ENCODE measurements at regions not wholly inside any gene's neighbourhood (a gene's known extent, or its start where the extent isn't known, plus 50 kb on each side); places are given as distances from the start of the nearest gene placed in this dataset.

DNA sequence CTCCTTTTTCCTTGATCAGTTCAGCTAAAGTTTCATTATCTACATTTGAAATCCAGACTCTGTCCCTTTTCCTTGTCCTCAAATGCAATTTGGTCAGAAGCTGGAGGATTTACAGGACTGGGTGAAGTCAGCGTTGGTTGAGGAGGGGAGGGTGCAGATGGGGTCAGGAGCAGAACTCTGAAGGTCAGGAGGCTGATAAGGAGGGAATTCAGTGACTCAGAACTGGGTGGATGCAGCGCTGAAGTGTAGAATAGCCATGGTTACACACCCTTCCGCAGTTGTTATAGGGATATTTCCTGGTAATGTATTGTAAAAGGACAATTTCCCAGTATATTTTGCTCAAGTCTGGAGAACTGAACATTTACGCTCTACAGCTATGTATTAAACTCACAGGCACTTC, 133.1 kb upstream of the FOXA2 start:
- H3K4me3 ChIP-seq = no peak overlapping the region
- ATAC-seq (peak; percentile 78 to 96 (median 90)), DNase-seq (peak in 3 of 5 donors; percentile 38 to 64 (median 38))
- no peak for TF ChIP-seq POLR2A (IDR thresholded peaks at IDR 0.05)
- TF ChIP-seq, protein P1, sequence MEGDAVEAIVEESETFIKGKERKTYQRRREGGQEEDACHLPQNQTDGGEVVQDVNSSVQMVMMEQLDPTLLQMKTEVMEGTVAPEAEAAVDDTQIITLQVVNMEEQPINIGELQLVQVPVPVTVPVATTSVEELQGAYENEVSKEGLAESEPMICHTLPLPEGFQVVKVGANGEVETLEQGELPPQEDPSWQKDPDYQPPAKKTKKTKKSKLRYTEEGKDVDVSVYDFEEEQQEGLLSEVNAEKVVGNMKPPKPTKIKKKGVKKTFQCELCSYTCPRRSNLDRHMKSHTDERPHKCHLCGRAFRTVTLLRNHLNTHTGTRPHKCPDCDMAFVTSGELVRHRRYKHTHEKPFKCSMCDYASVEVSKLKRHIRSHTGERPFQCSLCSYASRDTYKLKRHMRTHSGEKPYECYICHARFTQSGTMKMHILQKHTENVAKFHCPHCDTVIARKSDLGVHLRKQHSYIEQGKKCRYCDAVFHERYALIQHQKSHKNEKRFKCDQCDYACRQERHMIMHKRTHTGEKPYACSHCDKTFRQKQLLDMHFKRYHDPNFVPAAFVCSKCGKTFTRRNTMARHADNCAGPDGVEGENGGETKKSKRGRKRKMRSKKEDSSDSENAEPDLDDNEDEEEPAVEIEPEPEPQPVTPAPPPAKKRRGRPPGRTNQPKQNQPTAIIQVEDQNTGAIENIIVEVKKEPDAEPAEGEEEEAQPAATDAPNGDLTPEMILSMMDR (IDR thresholded peaks at IDR 0.05) = no peak
- H3K27me3 ChIP-seq = no peaks in the 10 kb centered on the region
- peaks cover 0 to 3% (median 0%) of the 10 kb centered on the region in 12 donors for H3K9me3 ChIP-seq
- 22 to 39% (median 34%) methylated on average over 4 of the region's 4 CpGs for WGBS, 4 donors
- intact Hi-C loops (cut with DNase I) = no loop called here
- peaks cover 0 to 43% (median 26%) of the 10 kb centered on the region in 12 donors for H3K4me1 ChIP-seq
- peak overlapping the region in 11 of 12 donors; percentile 11 to 78 (median 57) for H3K27ac ChIP-seq
- no peaks in the 10 kb centered on the region for H3K36me3 ChIP-seq

DNA sequence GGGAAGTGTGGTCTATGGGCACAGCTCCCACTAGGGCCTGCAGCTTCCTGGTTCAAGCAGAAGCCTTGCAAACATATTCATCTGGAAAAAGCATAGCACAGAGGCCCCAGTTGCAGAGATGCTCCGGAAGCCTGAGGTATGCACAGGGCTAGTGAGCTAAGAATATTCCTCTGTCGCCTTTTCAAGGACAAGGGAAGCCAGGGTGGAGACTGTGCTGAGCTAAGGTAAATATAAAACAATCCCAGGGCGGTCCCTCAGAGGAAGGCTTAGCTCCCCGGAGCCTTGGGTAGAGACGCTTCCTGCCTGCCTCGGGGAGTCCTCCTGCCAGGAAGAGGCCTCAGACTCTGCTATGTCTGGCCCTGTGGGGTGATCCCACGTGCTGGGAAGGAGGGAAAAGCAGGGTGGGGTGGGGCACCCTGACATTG, 134.8 kb upstream of the FOXA2 start:
- WGBS, 4 donors = 36 to 40% (median 38%) methylated on average over 7 of the region's 7 CpGs
- H3K27ac ChIP-seq = peak overlapping the region in 7 of 12 donors; percentile 24 to 78 (median 65)
- TF ChIP-seq, protein P1 (IDR thresholded peaks at IDR 0.05) = no peak
- no peak for TF ChIP-seq POLR2A (IDR thresholded peaks at IDR 0.05)
- peaks cover 0 to under 1% (median 0%) of the 10 kb centered on the region in 12 donors for H3K9me3 ChIP-seq
- no peak overlapping the region for H3K4me3 ChIP-seq
- H3K36me3 ChIP-seq = no peaks in the 10 kb centered on the region
- no peaks in the 10 kb centered on the region for H3K27me3 ChIP-seq
- ATAC-seq (peak; percentile 82 to 90 (median 85)), DNase-seq (peak in 3 of 5 donors; percentile 45 to 75 (median 68))
- intact Hi-C loops (cut with DNase I) = loop anchor here in 1 of 10 donors (2.0 kb wide), 1 partner anchor 330 kb away; the partner anchor contains the start of gene THBD
- H3K4me1 ChIP-seq = peaks cover 0 to 49% (median 29%) of the 10 kb centered on the region in 12 donors

DNA sequence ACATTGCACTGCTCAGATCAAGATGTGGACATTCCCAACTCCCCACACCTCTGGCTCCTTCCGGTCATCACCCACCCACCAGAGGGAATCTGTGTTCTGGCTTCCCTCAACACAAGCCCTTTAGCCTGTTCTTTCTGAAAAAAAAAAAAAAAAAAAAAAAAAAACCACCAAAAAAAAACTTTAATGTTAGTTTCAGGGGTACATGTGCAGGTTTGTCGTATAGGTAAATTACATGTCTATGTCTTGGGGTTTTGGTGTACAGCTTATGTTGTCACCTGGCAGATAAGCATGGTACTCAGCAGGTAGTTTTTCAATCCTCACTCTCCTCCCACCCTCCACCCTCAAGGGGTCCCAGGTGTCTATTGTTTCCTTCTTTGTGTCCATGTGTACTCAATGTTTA, 135.8 kb upstream of the FOXA2 start:
- no peak for ATAC-seq
- DNase-seq = no peak
- TF ChIP-seq, protein P1 (IDR thresholded peaks at IDR 0.05) = no peak
- no peak for TF ChIP-seq POLR2A (IDR thresholded peaks at IDR 0.05)
- no peaks in the 10 kb centered on the region for H3K27me3 ChIP-seq
- peak overlapping the region in 6 of 12 donors; percentile 12 to 78 (median 56) for H3K27ac ChIP-seq
- peaks cover 0 to 53% (median 29%) of the 10 kb centered on the region in 12 donors for H3K4me1 ChIP-seq
- no peaks in the 10 kb centered on the region for H3K36me3 ChIP-seq
- 84 to 90% (median 88%) methylated on average over 2 of the region's 2 CpGs for WGBS, 4 donors
- H3K4me3 ChIP-seq = no peak overlapping the region
- no peaks in the 10 kb centered on the region for H3K9me3 ChIP-seq
- intact Hi-C loops (cut with DNase I) = loop anchor here in 4 of 10 donors (5.0 to 10.0 kb wide), 3 partner anchors 142 to 625 kb away; no protein-coding TSS in a partner anchor

DNA sequence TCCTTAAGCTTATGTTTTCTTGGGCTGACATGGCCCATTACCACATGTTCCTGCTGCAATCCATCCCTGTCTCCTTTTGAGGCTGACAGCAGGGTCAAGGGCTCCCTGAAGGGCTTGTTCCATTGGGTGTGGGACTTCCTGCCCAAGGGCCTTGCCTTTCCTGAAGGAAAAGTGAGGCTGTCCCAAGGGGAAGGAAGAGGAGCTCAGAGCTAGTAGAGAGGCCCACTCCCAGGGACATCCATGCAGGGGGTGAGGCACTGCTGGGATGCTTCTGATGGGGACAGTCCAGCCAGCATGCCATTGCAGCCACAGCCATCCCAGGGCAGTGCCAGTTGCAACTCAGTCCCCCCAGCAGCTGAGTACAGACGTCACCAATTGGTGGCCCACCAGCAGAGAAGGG, 138.4 kb upstream of the FOXA2 start:
- DNase-seq (peak in 3 of 5 donors; percentile 22 to 46 (median 45)), ATAC-seq (peak; percentile 54 to 70 (median 62))
- no peak for TF ChIP-seq POLR2A (IDR thresholded peaks at IDR 0.05)
- TF ChIP-seq, protein P1 (IDR thresholded peaks at IDR 0.05) = no peak
- no peak overlapping the region for H3K4me3 ChIP-seq
- H3K9me3 ChIP-seq = no peaks in the 10 kb centered on the region
- H3K27ac ChIP-seq = peak overlapping the region in 3 of 12 donors; percentile 2 to 53 (median 24)
- intact Hi-C loops (cut with DNase I) = loop anchor here in 4 of 10 donors (5.0 to 10.0 kb wide), 3 partner anchors 139 to 622 kb away; no protein-coding TSS in a partner anchor
- WGBS, 4 donors = 40 to 53% (median 50%) methylated on average over 1 of the region's 1 CpG
- H3K4me1 ChIP-seq = peaks cover 0 to 33% (median 12%) of the 10 kb centered on the region in 12 donors
- no peaks in the 10 kb centered on the region for H3K27me3 ChIP-seq
- no peaks in the 10 kb centered on the region for H3K36me3 ChIP-seq

All from heart left ventricle (tissue), 16 donors.